IMR-90 (cell line): ENCODE measurements at regions not wholly inside any gene's neighbourhood (a gene's known extent, or its start where the extent isn't known, plus 50 kb on each side); places are given as distances from the start of the nearest gene placed in this dataset.

Experiments
- ATAC-seq: fragments of 200-7000 bp; cut with Tn5 transposase; 2 replicates; pipeline ENCODE4 v1.9.1; 2020; ENCODE audit warnings: low read depth, mild to moderate bottlenecking, moderate library complexity
- BruUV-seq: library from RNA; stranded (reverse); fragments of 400-500 nt; replicated peaks from 2 replicates; lab custom pipeline; 2021; lab: Mats Ljungman, UMichigan
- CTCF ChIA-PET: fragments of 300-600 bp; formaldehyde crosslinking; extraction: SDS; loops from one replicate; lab custom pipeline; 2021; ENCODE audit warnings: antibody characterized with exemption; lab: Yijun Ruan, JAX
- POLR2A ChIA-PET: fragments of 300-600 bp; sonication (Branson Sonifier 250); formaldehyde crosslinking; loops from one replicate; lab custom pipeline; 2022; ENCODE audit warnings: antibody characterized with exemption; ENCODE audit not compliant: unreplicated experiment; lab: Charles Lee
- DNase-seq: peaks from one replicate; pipeline ENCODE4 v3.0.0; 2013
- H2AFZ ChIP-seq: replicated peaks from 2 replicates; pipeline ENCODE3; 2013; ENCODE audit warnings: low read length, mild to moderate bottlenecking; ENCODE audit not compliant: poor library complexity
- H2AK5ac ChIP-seq: 2 replicates; pipeline ENCODE4 v1.6.1; 2013; ENCODE audit warnings: low read depth, low read length, inconsistent platforms
- H2AK9ac ChIP-seq: replicated peaks from 2 replicates; pipeline ENCODE3; 2013; ENCODE audit warnings: mild to moderate bottlenecking, low read depth, low read length, moderate library complexity; ENCODE audit not compliant: poor library complexity
- H2BK120ac ChIP-seq: 2 replicates; pipeline ENCODE4 v1.6.1; 2013; ENCODE audit warnings: low read depth, low read length, inconsistent platforms
- H2BK15ac ChIP-seq: 3 replicates; pipeline ENCODE4 v1.6.1; 2013; ENCODE audit warnings: low read depth, low read length, inconsistent platforms
- H2BK20ac ChIP-seq: 2 replicates; pipeline ENCODE4 v1.6.1; 2013; ENCODE audit warnings: low read depth, mild to moderate bottlenecking, inconsistent platforms, low read length, moderate library complexity
- H2BK5ac ChIP-seq: 2 replicates; pipeline ENCODE4 v1.6.1; 2013; ENCODE audit warnings: mild to moderate bottlenecking, low read depth, low read length, inconsistent platforms; ENCODE audit not compliant: poor library complexity, severe bottlenecking
- H3K14ac ChIP-seq: replicated peaks from 2 replicates; pipeline ENCODE4 v1.6.1; 2013; ENCODE audit warnings: low read depth, low read length, inconsistent platforms
- H3K18ac ChIP-seq: 2 replicates; pipeline ENCODE4 v1.6.1; 2013; ENCODE audit warnings: low read depth, low read length, control low read depth
- H3K23ac ChIP-seq: 2 replicates; pipeline ENCODE4 v1.6.1; 2013; ENCODE audit warnings: low read depth, low read length, inconsistent platforms
- H3K27ac ChIP-seq: 2 replicates; pipeline ENCODE4 v1.5.1; 2013; ENCODE audit warnings: mild to moderate bottlenecking, control low read depth, low read length; ENCODE audit not compliant: insufficient read depth
- H3K27me3 ChIP-seq: 2 replicates; pipeline ENCODE4 v1.6.1; 2013; ENCODE audit warnings: low read length; ENCODE audit not compliant: control insufficient read depth, insufficient read depth
- H3K36me3 ChIP-seq: 2 replicates; pipeline ENCODE4 v1.6.1; 2013; ENCODE audit warnings: low read length, mixed read lengths; ENCODE audit not compliant: control insufficient read depth, insufficient read depth
- H3K4ac ChIP-seq: 2 replicates; pipeline ENCODE4 v1.6.1; 2013; ENCODE audit warnings: low read depth, low read length, inconsistent platforms
- H3K4me1 ChIP-seq: 2 replicates; pipeline ENCODE4 v1.6.1; 2013; ENCODE audit warnings: low read length, mixed read lengths; ENCODE audit not compliant: control insufficient read depth, insufficient read depth
- H3K4me2 ChIP-seq: 2 replicates; pipeline ENCODE4 v1.6.1; 2013; ENCODE audit warnings: low read depth, mild to moderate bottlenecking, control low read depth, low read length, moderate library complexity
- H3K4me3 ChIP-seq: 2 replicates; pipeline ENCODE4 v1.5.1; 2013; ENCODE audit warnings: low read depth, mild to moderate bottlenecking, control low read depth, low read length, moderate library complexity; ENCODE audit not compliant: insufficient read depth
- H3K56ac ChIP-seq: 2 replicates; pipeline ENCODE4 v1.6.1; 2013; ENCODE audit warnings: low read length, inconsistent platforms; ENCODE audit not compliant: insufficient read depth; ENCODE audit errors: extremely low read depth
- H3K79me1 ChIP-seq, 2 experiments: 2 replicates each; pipeline ENCODE4 v1.6.1; 2013; ENCODE audit warnings: low read length in 2 of 2, inconsistent platforms in 1 of 2, low read depth in 1 of 2
- H3K9ac ChIP-seq: 2 replicates; pipeline ENCODE4 v1.6.1; 2013; ENCODE audit warnings: low read depth, low read length, control low read depth
- H3K9me1 ChIP-seq: 2 replicates; pipeline ENCODE4 v1.6.1; 2013; ENCODE audit warnings: low read length, inconsistent platforms; ENCODE audit not compliant: insufficient read depth
- H3K9me3 ChIP-seq: 2 replicates; pipeline ENCODE4 v1.6.1; 2013; ENCODE audit warnings: low read length; ENCODE audit not compliant: control insufficient read depth, insufficient read depth
- H4K20me1 ChIP-seq: 2 replicates; pipeline ENCODE4 v1.6.1; 2013; ENCODE audit warnings: low read length, inconsistent platforms; ENCODE audit not compliant: insufficient read depth
- H4K5ac ChIP-seq: 2 replicates; pipeline ENCODE4 v1.6.1; 2013; ENCODE audit warnings: mild to moderate bottlenecking, low read depth, low read length, control low read depth
- H4K8ac ChIP-seq, 2 experiments: 2 replicates each; pipeline ENCODE4 v1.6.1; 2013; ENCODE audit warnings: low read depth in 2 of 2, low read length in 2 of 2, control low read depth in 1 of 2, inconsistent platforms in 1 of 2
- H4K91ac ChIP-seq: 2 replicates; pipeline ENCODE4 v1.6.1; 2013; ENCODE audit warnings: low read depth, low read length, inconsistent platforms; ENCODE audit not compliant: insufficient read depth
- CEBPB ChIP-seq: IDR thresholded peaks from 2 replicates; pipeline ENCODE4 v1.6.1; 2012; ENCODE audit warnings: low read depth, low read length, improper control_type of control experiment
- CTCF ChIP-seq: conservative IDR thresholded peaks from 2 replicates; pipeline ENCODE4 v1.5.1; 2012; ENCODE audit warnings: mild to moderate bottlenecking, low read depth, low read length, improper control_type of control experiment
- ELK1 ChIP-seq: fragments of 150-350 bp; IDR thresholded peaks from 2 replicates; pipeline ENCODE4 v1.6.1; 2016; ENCODE audit warnings: low read depth, mild to moderate bottlenecking, low read length, moderate library complexity, borderline replicate concordance
- MXI1 ChIP-seq: IDR thresholded peaks from 2 replicates; pipeline ENCODE4 v1.6.1; 2012; ENCODE audit warnings: low read depth, mild to moderate bottlenecking, low read length, moderate library complexity, borderline replicate concordance
- WGBS, 2 experiments: methylation state at CpG; one replicate each; pipeline versions ENCODE4 v1.1.5 to v1.1.7; 2013; ENCODE audit warnings: missing lambda C conversion rate in 2 of 2; ENCODE audit not compliant: insufficient read length in 1 of 2; ENCODE audit errors: extremely low coverage in 2 of 2; 5-methylcytosine and 5-hydroxymethylcytosine counted together
- dilution Hi-C: fragments of 300-500 bp; cut with HindIII; formaldehyde crosslinking; loops from one replicate; pipeline ENCODE4 v1.14.3; 2018; ENCODE audit warnings: low sequenced_read_pairs; ENCODE audit not compliant: unreplicated experiment
- in situ Hi-C: fragments of 300-500 bp; cut with MboI; formaldehyde crosslinking; loops from 3 replicates; pipeline ENCODE4 v1.14.3; 2019; ENCODE audit warnings: low sequenced_read_pairs, inconsistent platforms, mixed read lengths
- intact Hi-C: fragments of 100-400 bp; cut with micrococcal nuclease; formaldehyde crosslinking; loops from 2 replicates; pipeline ENCODE4 v1.10.0; 2022

- POLR2A ChIA-PET: no interaction called here
- H3K27me3 ChIP-seq: no peaks in the 10 kb centered on the region
- BruUV-seq: no TSS peak
These were observed 70.0 kb downstream of the IRX2 start for GRCh38 chr5:2681476-2681875.

More at GRCh38 chr5:2681476-2681875, 70.0 kb downstream of the IRX2 start:
- Histone ChIP-seq H2AK9ac (no peak overlapping the region), H2AFZ (no peak overlapping the region), H3K18ac (no peak overlapping the region), H3K79me1 (no peaks in the 10 kb centered on the region), H4K8ac (no peak overlapping the region), H2BK15ac (no peak overlapping the region), H3K9me1 (no peaks in the 10 kb centered on the region), H3K56ac (no peak overlapping the region), H3K9me3 (peaks cover 25% of the 10 kb centered on the region), H2BK120ac (no peak overlapping the region), H3K9ac (no peak overlapping the region), H3K23ac (no peak overlapping the region), H4K20me1 (no peaks in the 10 kb centered on the region), H2BK5ac (no peak overlapping the region), H3K14ac (no peak overlapping the region), H4K5ac (no peak overlapping the region), H2BK20ac (no peak overlapping the region), H3K4me1 (no peaks in the 10 kb centered on the region), H3K4me3 (no peak overlapping the region), H4K91ac (no peak overlapping the region), H3K4me2 (no peak overlapping the region), H2AK5ac (no peak overlapping the region), H3K27ac (no peak overlapping the region), H3K36me3 (no peaks in the 10 kb centered on the region), H3K4ac (no peak overlapping the region)
- no peak for TF ChIP-seq CTCF
- no peak for TF ChIP-seq ELK1
- TF ChIP-seq MXI1: no peak
- no peak for TF ChIP-seq CEBPB
- ATAC-seq: no peak
- WGBS, 2 experiments: no CpG with 5 or more reads among the region's 3 CpGs
- CTCF ChIA-PET: no interaction called here
- no peak for DNase-seq
- intact Hi-C loops (no loop called here), dilution Hi-C loops (no loop called here), in situ Hi-C loops (no loop called here)
